Non-pigmented ciliary epithelial cell (primary cell): ENCODE measurements at regions not wholly inside any gene's neighbourhood (a gene's known extent, or its start where the extent isn't known, plus 50 kb on each side); places are given as distances from the start of the nearest gene placed in this dataset.

Source experiments
- DNase-seq: peaks from one replicate; pipeline ENCODE4 v3.0.0-alpha.2; 2010; ENCODE audit warnings: low read depth

GRCh38 chr19:32241932-32242710 is 103.3 kb upstream of the ZNF507 start:
- no peak for DNase-seq

DNA sequence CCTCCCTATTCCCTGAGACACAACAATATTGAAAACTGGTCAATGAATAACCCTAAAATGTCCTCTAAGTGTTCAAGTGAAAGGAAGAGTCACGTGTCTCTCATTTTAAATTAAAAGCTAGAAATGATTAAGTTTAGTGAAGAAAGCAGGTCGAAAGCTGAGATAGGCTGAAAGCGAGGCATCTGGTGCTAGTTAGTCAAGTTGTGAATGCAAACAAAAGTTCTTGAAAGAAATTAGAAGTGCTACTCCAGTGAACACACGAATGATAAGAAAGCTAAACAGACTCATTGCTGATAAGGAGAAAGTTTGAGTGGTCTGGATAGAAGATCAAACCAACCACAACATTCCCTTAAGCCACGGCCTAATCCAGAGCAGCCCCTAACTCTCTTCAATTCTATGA is 99.4 kb upstream of the ZNF507 start:
- no peak for DNase-seq

DNA sequence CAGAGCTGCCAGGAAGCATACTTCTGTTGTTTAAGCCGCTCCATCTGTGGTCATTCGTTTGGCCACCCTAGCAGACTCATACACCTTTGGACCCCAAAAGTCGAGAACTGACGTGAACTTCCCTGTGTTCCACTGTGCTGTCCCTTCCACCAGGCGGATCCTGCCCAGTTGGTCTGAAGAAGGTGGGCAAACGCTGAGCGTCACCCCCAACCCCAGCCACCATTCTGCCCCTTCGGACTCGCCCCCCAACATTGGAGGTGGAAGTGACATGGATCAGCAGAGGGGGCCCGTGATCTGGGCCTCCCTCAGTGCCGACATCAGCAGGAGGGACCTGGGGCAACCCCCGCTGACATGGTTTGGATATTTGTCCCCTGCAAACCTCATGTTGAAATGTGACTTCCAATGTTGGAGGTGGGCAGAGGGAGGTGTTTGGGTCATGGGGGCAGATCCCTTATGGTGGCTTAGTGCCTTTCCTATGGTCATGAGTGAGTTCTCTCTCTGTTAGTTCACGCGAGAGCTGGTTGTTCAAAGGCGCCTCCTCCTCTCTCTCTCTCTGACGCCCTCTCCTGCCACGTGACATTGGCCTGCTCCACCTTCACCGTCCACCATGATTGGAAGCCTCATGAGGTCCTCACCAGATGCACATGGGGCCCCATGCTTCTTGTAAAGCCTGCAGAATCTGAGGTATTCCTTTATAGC is 93.6 kb upstream of the ZNF507 start:
- no peak for DNase-seq

GRCh38 chr19:32252333-32252669 is 93.1 kb upstream of the ZNF507 start:
- no peak for DNase-seq

DNA sequence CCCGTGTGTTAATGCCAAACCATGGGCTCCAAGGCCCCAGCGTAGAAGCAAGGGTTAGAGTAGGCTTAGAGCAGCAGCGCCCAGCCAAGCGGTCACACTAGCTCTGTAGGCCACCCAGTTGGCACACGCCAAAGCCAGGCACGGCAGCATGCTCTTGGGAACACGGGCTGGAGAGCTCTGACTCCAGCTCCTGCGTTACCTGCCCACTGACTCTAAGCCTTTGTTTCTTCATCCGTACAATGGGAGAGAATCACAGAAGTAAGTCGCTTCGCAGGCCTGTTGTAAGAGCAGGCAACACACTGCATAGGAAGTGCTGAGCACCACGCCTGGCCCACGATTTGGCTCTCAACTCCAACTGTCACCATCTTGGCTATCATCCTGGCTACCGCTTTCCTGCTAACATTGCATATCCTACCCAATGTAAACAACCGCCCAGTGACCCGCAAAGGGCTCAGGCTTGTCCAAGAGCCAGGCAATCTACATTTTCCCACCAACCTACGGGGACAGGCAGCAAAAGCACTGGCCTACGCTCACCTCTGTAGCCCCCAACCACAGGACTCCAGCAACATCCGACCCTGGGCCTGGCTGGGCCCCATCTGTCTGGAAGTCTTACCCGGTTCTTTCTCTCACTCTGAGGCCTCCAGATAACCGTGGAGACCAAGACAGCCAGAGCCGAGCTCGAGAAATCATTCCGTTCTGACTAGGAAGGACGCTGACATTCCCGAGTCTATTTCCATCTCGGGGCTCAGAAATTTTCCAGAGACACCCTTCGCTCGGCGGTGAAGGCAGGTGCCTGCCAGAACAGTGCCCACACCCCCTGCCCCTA is 91.5 kb upstream of the ZNF507 start:
- DNase-seq, result no peak

GRCh38 chr19:32254509-32254890 is 90.9 kb upstream of the ZNF507 start:
- no peak for DNase-seq

- no peak for DNase-seq
Observed at GRCh38 chr19:32255536-32256295, 89.7 kb upstream of the ZNF507 start.

GRCh38 chr19:32256341-32256975 is 89.0 kb upstream of the ZNF507 start:
- DNase-seq, result no peak

DNA sequence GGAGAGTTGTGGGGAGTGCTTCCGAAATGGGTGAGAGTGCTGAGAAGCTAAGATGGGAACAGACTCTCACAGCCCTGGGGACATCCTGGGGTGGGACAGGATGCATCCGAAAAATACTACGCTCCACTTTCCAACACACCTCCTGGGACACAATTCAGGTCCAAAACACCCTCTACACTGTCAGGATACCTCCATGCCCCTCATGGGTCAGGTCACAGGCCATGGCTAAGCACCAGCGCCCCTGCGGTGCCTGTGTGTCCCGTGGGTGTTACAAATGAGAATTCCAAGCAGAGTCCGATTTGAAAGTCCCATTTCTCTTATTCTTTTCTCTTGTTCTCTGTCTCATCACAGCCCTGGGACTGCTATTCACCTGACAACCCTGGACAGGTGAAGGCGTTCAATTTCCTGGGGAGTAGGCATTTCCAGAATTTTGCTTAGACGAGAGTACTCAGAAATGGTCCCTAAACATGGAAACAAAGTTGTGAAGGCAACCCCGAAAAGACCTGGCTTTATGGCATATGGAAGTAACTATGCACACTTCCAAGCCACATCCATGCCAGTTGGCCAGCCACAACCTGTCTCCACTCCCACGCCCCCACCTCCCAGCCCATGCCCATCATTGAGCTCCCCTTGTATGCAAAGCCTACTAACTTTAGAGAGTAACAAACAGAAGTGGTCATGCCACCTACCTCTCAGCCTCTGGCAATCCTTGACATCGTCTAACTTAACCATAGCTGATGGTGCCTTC is 87.9 kb upstream of the ZNF507 start:
- no peak for DNase-seq

- no peak for DNase-seq
Observed at GRCh38 chr19:32258167-32258566, 87.2 kb upstream of the ZNF507 start.

- no peak for DNase-seq
Observed at GRCh38 chr19:32264568-32264967, 80.8 kb upstream of the ZNF507 start.

- DNase-seq, result no peak
Observed at GRCh38 chr19:32265995-32266394, 79.4 kb upstream of the ZNF507 start.

GRCh38 chr19:32266460-32266859 is 79.0 kb upstream of the ZNF507 start:
- DNase-seq, result no peak

- no peak for DNase-seq
Observed at GRCh38 chr19:32268381-32268780, 77.0 kb upstream of the ZNF507 start.

GRCh38 chr19:32269831-32270230 is 75.6 kb upstream of the ZNF507 start:
- DNase-seq, result no peak

DNA sequence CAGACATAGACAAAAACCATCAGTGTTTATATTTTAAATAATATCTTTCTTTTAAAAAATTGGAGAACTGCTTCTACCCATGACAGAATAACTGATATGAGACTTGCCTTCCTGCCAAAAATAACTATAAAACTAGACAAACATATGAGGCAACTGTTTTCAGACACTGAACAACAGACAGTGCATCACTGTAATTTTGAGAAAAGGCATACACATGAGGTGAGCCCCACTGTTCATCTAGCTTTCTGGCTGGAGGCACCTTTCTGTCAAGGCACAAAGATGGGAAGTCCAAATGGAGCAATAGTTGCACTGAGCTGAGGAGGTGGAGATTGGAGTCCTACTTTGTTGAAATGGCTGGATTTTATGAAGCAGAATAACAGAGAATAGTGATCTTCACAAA is 71.9 kb upstream of the ZNF507 start:
- DNase-seq, result no peak

GRCh38 chr19:32287086-32287485 is 58.3 kb upstream of the ZNF507 start:
- no peak for DNase-seq

GRCh38 chr19:32287811-32288227 is 57.6 kb upstream of the ZNF507 start:
- peak; percentile 3 for DNase-seq

- DNase-seq, result no peak
Observed at GRCh38 chr19:32289566-32290210, 55.7 kb upstream of the ZNF507 start.

DNA sequence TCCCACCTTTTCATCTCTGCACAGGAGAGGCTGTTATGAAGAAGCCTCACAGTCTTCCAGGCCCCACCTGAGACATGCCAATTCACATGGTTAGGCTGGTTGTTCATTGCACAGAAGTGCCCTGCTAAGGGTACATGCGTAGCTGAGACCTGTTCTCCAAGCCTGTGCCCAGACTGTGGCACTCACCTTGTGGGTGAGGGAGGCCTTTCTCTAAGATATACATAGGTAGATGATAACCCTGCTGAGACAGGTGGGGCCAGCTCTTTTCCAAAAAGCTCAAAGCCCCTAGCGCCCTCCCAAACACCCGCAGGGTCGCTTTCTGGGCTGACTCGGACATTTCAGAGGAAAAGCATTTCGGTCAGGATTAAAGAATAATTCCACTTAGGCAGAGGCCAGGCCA is 53.5 kb upstream of the ZNF507 start:
- DNase-seq, result no peak
